Activated CD8-positive, alpha-beta memory T cell treated with anti-CD3 and anti-CD28 coated beads for 36 hours (primary cell): ENCODE measurements at regions not wholly inside any gene's neighbourhood (a gene's known extent, or its start where the extent isn't known, plus 50 kb on each side); places are given as distances from the start of the nearest gene placed in this dataset.

ENCODE experiments used
- CTCF ChIA-PET: fragments of 350-600 bp; sonication (Branson Sonifier 250); formaldehyde crosslinking; loops from one replicate; lab custom pipeline; 2021; ENCODE audit warnings: antibody characterized with exemption; lab: Charles Lee
- POLR2A ChIA-PET: fragments of 350-600 bp; sonication (Branson Sonifier 250); formaldehyde crosslinking; loops from one replicate; lab custom pipeline; 2021; ENCODE audit warnings: antibody characterized with exemption; lab: Charles Lee

GRCh38 chr3:13715961-13716360, 163.9 kb downstream of the WNT7A start:
- POLR2A ChIA-PET = no interaction called here
- CTCF ChIA-PET = no interaction called here

- ChIA-PET CTCF (no interaction called here), POLR2A (no interaction called here)
Observed at GRCh38 chr3:13715167-13715954, 164.5 kb downstream of the WNT7A start.

- ChIA-PET CTCF (no interaction called here), POLR2A (no interaction called here)
Observed at GRCh38 chr3:13714251-13714916, 165.5 kb downstream of the FBLN2 start.

DNA sequence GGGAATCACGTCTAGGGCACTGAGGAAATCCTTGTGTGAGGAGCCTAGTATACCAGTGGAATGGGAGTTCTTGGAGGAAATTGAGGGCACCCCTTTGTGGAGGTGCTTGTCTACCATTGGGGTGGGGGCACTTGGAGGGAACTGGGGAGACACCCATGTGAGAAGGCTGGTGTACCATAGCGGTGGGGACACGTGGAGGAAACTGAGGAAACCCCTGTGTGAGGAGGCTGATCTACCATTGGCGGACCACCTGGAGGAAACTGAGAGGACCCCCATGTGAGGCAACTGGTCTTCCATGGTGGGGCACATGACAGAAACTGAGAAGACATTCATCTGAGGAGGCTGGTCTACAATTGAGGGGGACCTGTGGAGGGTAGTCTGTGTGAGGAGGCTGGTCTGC, 164.5 kb downstream of the FBLN2 start:
- ChIA-PET CTCF (no interaction called here), POLR2A (no interaction called here)

GRCh38 chr3:13712682-13713180, 163.8 kb downstream of the FBLN2 start:
- CTCF ChIA-PET = no interaction called here
- POLR2A ChIA-PET = no interaction called here

DNA sequence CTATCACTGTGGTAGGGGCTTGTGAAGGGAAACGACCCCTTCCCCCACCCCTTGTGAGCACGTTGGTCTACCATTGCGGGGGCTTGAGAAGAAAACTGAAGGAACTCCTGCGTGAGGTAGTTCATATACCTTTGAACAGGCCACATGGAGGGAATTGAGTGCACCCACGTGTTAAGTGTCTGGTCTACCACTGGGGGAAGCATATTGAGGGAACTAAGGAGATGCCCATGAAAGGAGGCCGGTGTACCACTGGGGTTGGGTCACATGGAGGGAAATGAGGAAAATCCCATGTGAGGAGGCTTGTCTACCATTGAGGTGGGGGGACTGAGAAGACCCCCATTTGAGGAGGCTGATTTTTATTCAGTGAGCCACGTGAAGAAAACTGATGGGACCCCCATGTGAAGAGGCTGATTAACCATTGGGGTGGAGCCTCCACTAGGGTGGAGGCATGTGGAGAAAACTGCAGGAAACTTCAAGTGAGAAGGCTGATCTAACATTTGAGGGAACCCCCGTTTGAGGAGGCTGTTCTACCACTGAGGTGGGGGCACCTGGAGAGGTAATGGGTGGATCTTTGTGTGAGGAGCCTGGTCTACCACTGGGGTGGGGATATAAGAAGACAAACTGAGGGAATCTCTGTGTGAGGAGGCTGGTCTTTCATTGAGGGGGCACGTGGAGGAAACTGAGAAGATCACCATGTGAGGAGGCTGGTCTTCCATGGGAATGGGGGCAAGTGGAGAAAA, 163.2 kb downstream of the FBLN2 start:
- CTCF ChIA-PET = no interaction called here

GRCh38 chr3:13710251-13710650, 161.3 kb downstream of the FBLN2 start:
- POLR2A ChIA-PET = no interaction called here
- CTCF ChIA-PET = no interaction called here

More for the DNA sequence above, 163.2 kb downstream of the FBLN2 start:
- POLR2A ChIA-PET = no interaction called here

- ChIA-PET POLR2A (no interaction called here), CTCF (no interaction called here)
Observed at GRCh38 chr3:13709706-13710105, 160.8 kb downstream of the FBLN2 start.

GRCh38 chr3:13708871-13709595, 160.1 kb downstream of the FBLN2 start:
- CTCF ChIA-PET = no interaction called here
- POLR2A ChIA-PET = no interaction called here

- ChIA-PET CTCF (no interaction called here), POLR2A (no interaction called here)
Observed at GRCh38 chr3:13708301-13708700, 159.4 kb downstream of the FBLN2 start.

DNA sequence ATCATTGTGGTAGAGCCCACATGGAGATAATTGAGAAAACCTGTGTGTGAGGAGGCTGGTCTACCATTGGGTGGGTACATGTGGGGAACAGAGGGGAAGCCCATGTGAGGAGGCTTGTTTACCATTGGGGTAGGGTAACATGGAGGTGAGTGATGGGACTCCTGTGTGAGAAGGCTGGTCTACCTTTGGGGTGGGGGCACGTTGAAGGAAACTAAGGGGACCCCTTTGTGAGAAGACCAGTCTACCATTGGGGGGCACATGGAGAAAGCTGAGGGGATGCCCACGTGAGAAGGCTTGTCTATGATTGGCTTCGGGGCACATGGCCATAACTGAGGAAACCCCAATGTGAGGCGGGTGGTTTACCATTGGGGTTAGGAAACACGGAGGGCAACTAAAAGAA, 158.5 kb downstream of the FBLN2 start:
- ChIA-PET POLR2A (no interaction called here), CTCF (no interaction called here)

DNA sequence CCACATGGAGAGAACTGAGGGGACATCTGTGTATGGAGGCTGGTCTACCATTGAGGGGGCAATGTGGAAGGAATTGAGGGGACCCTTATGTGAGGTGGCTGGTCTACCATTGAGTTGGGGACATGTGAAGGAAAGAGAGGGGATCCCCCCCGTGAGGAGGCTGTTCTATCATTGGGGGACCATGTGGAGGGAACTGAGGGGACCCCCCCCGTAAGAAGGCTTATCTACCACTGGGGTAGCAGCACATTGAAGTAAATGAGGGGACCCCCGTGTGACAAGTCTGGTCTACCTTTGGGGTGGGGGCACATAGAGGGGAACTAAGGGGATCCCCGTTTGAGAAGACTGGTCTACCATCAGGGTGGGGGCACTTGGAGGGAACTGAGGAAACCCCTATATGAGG, 158.0 kb downstream of the FBLN2 start:
- ChIA-PET POLR2A (no interaction called here), CTCF (no interaction called here)

DNA sequence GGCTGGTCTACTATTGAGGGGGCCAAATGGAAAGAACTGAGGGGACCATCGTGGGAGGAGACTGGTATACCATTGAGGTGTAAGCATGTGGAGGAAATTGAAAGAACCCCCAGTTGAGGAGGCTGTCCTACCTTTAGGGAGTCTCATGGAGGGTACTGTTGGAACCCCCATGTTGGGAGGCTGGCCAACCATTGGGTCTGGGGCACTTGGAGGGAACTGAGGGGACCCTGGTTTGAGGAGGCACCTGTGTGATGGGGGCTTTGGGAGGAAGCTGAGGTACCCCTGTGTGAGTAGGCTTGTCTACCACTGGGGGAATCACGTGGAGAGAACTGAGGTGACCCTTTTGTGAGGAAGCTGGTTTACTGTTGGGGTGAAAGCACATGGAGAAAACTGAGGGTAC, 157.5 kb downstream of the FBLN2 start:
- POLR2A ChIA-PET = no interaction called here
- CTCF ChIA-PET = no interaction called here

- ChIA-PET CTCF (no interaction called here), POLR2A (no interaction called here)
Observed at GRCh38 chr3:13705702-13706280, 156.9 kb downstream of the FBLN2 start.

DNA sequence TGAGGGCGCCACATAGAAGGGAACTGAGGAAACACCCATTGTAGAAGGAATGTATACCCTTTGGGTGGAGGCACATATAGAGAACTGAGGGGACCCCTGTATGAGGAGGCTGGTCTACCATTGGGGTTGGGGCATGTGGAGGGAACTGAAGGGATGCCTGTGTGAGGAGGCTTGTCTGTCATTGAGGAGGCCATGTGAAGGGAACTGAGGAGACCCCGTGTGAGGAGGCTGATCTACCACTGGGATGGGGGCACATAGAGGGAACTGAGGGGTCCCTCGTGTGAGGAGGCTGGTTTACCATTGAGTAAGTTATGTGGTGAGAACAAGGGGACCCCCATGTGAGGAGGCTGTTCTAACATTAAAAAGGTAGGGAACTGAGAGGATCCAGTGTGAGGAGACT, 156.1 kb downstream of the FBLN2 start:
- ChIA-PET CTCF (no interaction called here), POLR2A (no interaction called here)

- POLR2A ChIA-PET = no interaction called here
- CTCF ChIA-PET = no interaction called here
Observed at GRCh38 chr3:13704174-13704573, 155.2 kb downstream of the FBLN2 start.

GRCh38 chr3:13703071-13703470, 154.1 kb downstream of the FBLN2 start:
- CTCF ChIA-PET = no interaction called here
- POLR2A ChIA-PET = no interaction called here

GRCh38 chr3:13702286-13702685, 153.4 kb downstream of the FBLN2 start:
- ChIA-PET POLR2A (no interaction called here), CTCF (no interaction called here)

DNA sequence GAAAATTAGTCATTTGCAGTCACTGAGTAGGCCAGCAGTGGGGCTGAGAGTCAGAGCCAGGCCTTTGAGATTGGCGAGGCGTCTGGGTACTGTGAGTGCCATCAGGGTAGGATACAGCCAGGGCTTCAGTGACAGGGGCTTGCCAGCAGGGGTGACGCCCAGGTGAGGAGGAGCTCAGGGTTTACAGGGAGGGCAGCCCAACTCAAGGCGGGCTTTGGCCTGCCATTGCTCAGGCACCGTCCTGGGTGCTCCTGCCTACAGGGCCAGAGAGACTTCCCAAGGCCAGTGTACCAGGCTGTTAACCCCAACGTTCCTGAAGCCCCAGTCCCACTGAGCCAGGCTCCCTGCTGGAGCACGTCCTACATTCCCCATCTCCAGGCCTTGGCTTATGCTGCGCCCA, 152.0 kb downstream of the FBLN2 start:
- POLR2A ChIA-PET = no interaction called here
- CTCF ChIA-PET = no interaction called here

DNA sequence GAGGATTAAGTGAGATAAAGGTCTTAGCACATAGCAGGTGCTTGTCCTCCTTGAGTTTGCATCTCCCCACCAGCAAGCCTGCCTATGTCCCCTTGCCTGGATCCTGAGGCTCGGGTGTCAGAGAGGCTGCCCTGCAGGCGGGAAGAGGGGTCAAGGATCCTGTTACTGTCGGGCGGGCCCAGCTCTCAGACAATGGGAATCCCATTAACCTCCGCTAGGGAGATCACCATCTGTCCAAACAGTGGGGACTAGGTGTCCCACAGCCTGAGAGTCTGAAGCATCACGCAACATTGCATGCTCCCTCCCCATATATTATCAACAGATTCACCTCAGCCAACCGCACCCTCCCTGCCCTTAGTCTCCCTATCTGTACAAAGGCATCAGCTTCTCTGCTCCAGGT, 151.4 kb downstream of the FBLN2 start:
- CTCF ChIA-PET = no interaction called here
- POLR2A ChIA-PET = no interaction called here
